Testis (tissue), 2 donors: ENCODE measurements at regions not wholly inside any gene's neighbourhood (a gene's known extent, or its start where the extent isn't known, plus 50 kb on each side); places are given as distances from the start of the nearest gene placed in this dataset.

Experiments used
- DNase-seq: peaks from one replicate; pipeline ENCODE4 v3.0.0-alpha.2; 2019
- H3K27ac ChIP-seq, 2 donors: fragments of 200-600 bp; sonication (generic); one replicate each; pipeline ENCODE4 v1.5.1; 2019
- H3K27me3 ChIP-seq: fragments of 200-600 bp; sonication (generic); one replicate; pipeline ENCODE4 v1.5.1; 2019
- H3K36me3 ChIP-seq: fragments of 200-600 bp; sonication (generic); one replicate; pipeline ENCODE4 v1.5.1; 2017; ENCODE audit warnings: low read depth; ENCODE audit errors: missing control alignments
- H3K4me1 ChIP-seq: fragments of 200-600 bp; sonication (generic); one replicate; pipeline ENCODE4 v1.5.1; 2019
- H3K4me3 ChIP-seq, 2 donors: fragments of 200-600 bp; sonication (generic); one replicate each; pipeline ENCODE4 v1.5.1; 2017 to 2019
- H3K9me3 ChIP-seq: fragments of 200-600 bp; sonication (generic); one replicate; pipeline ENCODE4 v1.5.1; 2017
- CTCF ChIP-seq, 3 experiments: fragments of 450-650 bp in 2 of 3; fragments of 200-600 bp in 1 of 3; sonication (generic) in 1 of 3; IDR thresholded peaks; one replicate each; pipeline ENCODE4 v1.5.1; 2016 to 2019; ENCODE audit warnings: antibody characterized with exemption in 3 of 3, mild to moderate bottlenecking in 2 of 3, moderate library complexity in 1 of 3
- POLR2A ChIP-seq: fragments of 450-650 bp; IDR thresholded peaks from one replicate; pipeline ENCODE4 v1.6.1; 2017; ENCODE audit warnings: antibody characterized with exemption, mild to moderate bottlenecking, moderate library complexity
- WGBS, 2 donors: methylation state at CpG; one replicate each; pipeline ENCODE4 v1.1.5; 2018; 5-methylcytosine and 5-hydroxymethylcytosine counted together
- intact Hi-C: fragments of 100-400 bp; cut with DNase I; formaldehyde crosslinking; loops from one replicate; pipeline ENCODE4 v1.15.1; 2023; ENCODE audit warnings: low total_unique reads

GRCh38 chrX:34218063-34218462 lies 85.9 kb upstream of the FAM47A start:
- intact Hi-C loops, result no loop called here
- H3K27ac ChIP-seq, result no peak overlapping the region
- H3K27me3 ChIP-seq, result no peaks in the 10 kb centered on the region
- 86% methylated on average over 1 of the region's 1 CpG for WGBS, 2 donors
- no peaks in the 10 kb centered on the region for H3K9me3 ChIP-seq
- no peak overlapping the region for H3K4me3 ChIP-seq
- H3K4me1 ChIP-seq, result no peaks in the 10 kb centered on the region
- no peak for TF ChIP-seq CTCF (IDR thresholded peaks at IDR 0.05)
- no peak for TF ChIP-seq POLR2A
- no peaks in the 10 kb centered on the region for H3K36me3 ChIP-seq
- DNase-seq, result no peak

GRCh38 chrX:34197946-34198345 lies 65.8 kb upstream of the FAM47A start:
- Histone ChIP-seq H3K9me3 (no peaks in the 10 kb centered on the region), H3K4me3 (no peak overlapping the region), H3K27me3 (no peaks in the 10 kb centered on the region), H3K4me1 (no peaks in the 10 kb centered on the region), H3K27ac (no peak overlapping the region), H3K36me3 (no peaks in the 10 kb centered on the region)
- TF ChIP-seq POLR2A (no peak), CTCF (IDR thresholded peaks at IDR 0.05) (no peak)
- WGBS, 2 donors, result 38 to 58% methylated on average over 1 of the region's 1 CpG
- DNase-seq, result no peak
- intact Hi-C loops, result no loop called here
